NT2/D1 (cell line): ENCODE measurements at regions not wholly inside any gene's neighbourhood (a gene's known extent, or its start where the extent isn't known, plus 50 kb on each side); places are given as distances from the start of the nearest gene placed in this dataset.

Experiments
- DNase-seq: peaks from one replicate; pipeline ENCODE4 v3.0.0-alpha.2; 2011; ENCODE audit warnings: low read depth, low spot score
- H3K27me3 ChIP-seq: 2 replicates; pipeline ENCODE4 v1.6.0; 2011; ENCODE audit warnings: mild to moderate bottlenecking; ENCODE audit not compliant: insufficient read length, insufficient read depth
- H3K36me3 ChIP-seq: 2 replicates; pipeline ENCODE4 v1.6.1; 2011; ENCODE audit warnings: mild to moderate bottlenecking, low read length, mixed read lengths; ENCODE audit not compliant: insufficient read depth, insufficient read length
- H3K4me1 ChIP-seq: 2 replicates; pipeline ENCODE4 v1.5.1; 2011; ENCODE audit not compliant: insufficient read depth, insufficient read length
- H3K4me3 ChIP-seq: 2 replicates; pipeline ENCODE4 v1.5.1; 2011; ENCODE audit warnings: low read depth; ENCODE audit not compliant: insufficient read length
- H3K9ac ChIP-seq: 2 replicates; pipeline ENCODE4 v1.6.0; 2011; ENCODE audit warnings: low read depth; ENCODE audit not compliant: insufficient read length
- H3K9me3 ChIP-seq: 2 replicates; pipeline ENCODE4 v1.5.1; 2011; ENCODE audit warnings: mild to moderate bottlenecking, low read length; ENCODE audit not compliant: insufficient read depth
- SUZ12 ChIP-seq: IDR thresholded peaks from 2 replicates; pipeline ENCODE4 v1.6.1; 2011; ENCODE audit not compliant: insufficient read length, insufficient read depth; ENCODE audit errors: extremely low read depth
- YY1 ChIP-seq: IDR thresholded peaks from 2 replicates; pipeline ENCODE4 v1.6.1; 2011; ENCODE audit not compliant: insufficient read length, insufficient read depth
- ZNF274 ChIP-seq: IDR thresholded peaks from 2 replicates; pipeline ENCODE4 v1.6.1; 2011; ENCODE audit warnings: mild to moderate bottlenecking, low read depth, low read length

DNA sequence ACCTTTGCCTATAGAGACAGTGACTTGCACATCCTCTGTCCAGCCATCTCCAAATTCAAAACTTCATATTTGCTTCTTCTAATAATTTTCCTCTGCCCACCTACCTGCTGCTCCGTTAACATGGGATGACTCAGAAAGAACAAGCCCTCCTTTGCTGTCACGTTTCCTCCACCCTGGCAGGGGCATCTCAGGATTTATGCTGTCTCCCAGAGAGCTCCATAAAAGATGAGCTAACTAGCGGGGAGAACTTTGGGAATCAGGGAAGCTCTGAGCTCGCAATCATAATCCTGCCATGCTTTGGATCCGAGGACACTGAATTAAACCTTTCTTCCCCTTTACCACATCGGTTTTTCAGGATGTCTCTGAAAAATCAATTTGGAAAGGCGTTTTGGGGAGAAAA is 78.4 kb upstream of the FSTL4 start:
- no peak for TF ChIP-seq YY1
- no peak for TF ChIP-seq ZNF274
- no peak for TF ChIP-seq SUZ12
- no peak for DNase-seq
- no peaks in the 10 kb centered on the region for H3K27me3 ChIP-seq
- H3K36me3 ChIP-seq, result no peaks in the 10 kb centered on the region
- H3K9ac ChIP-seq, result no peak overlapping the region
- no peaks in the 10 kb centered on the region for H3K4me1 ChIP-seq
- no peaks in the 10 kb centered on the region for H3K9me3 ChIP-seq
- H3K4me3 ChIP-seq, result no peak overlapping the region

DNA sequence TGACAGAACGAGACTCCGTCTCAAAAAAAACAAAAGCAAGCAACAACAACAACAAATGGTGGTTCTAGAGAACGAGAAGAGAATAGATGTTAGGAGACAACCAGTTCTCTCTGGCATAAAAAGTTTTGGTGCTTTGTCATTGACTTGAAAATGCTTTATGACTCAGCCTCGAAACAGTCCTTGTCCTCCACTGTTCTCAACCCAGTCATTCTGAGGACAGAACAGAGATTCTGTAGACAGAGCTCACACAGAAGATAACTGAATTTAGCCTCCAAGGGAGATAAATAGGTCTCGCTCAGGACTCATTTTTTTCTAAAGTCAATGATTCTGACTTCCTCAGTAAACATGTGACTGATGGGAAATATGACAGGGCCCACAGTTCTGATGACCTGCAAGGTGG is 76.0 kb upstream of the FSTL4 start:
- H3K9ac ChIP-seq, result no peak overlapping the region
- no peak for DNase-seq
- no peak for TF ChIP-seq SUZ12
- H3K36me3 ChIP-seq, result no peaks in the 10 kb centered on the region
- H3K9me3 ChIP-seq, result no peaks in the 10 kb centered on the region
- no peak overlapping the region for H3K4me3 ChIP-seq
- H3K4me1 ChIP-seq, result no peaks in the 10 kb centered on the region
- no peaks in the 10 kb centered on the region for H3K27me3 ChIP-seq

DNA sequence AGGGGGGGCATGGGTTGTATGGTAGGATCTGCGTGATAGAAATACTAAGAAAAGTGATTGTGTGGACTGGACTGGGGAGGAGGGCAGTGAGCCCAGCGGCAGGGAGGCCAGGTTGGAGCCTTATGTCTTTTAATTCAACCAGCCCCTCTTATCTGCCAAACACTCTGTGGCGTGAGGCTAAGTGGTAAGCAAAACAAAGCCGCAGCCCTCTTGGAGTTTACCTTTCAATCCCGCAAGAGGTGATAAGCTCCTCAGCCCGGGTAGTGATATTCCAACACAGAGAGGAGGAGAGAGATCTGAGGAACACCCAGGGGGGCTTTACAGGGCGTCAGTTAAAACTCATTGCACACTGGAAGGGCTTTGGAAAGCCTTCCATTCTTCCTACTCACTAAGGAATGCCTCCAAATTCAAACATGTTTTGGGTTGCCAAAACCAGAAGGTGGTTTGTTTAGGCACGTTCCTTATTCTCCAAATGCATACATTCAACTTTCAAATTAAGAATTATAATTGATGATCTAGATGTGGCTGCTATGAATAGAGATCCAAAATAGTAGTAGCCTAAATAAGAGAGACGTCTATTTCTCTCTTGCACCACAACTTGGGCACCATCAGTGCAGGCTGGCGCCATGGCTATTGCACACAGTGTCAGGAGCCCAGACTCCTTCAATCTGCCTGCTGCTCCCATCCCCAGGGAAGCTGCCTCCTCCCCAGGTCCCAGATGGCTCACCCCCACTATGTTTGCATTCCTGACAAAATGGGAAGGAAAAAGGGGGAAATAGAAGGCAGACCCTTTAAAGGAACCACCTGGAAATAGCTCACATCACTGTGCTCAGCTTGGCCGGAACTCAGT is 75.1 kb upstream of the FSTL4 start:
- H3K27me3 ChIP-seq, result no peaks in the 10 kb centered on the region
- no peak overlapping the region for H3K4me3 ChIP-seq
- no peaks in the 10 kb centered on the region for H3K9me3 ChIP-seq
- no peak for TF ChIP-seq YY1
- no peak for TF ChIP-seq ZNF274
- no peak for TF ChIP-seq SUZ12
- no peak overlapping the region for H3K9ac ChIP-seq
- H3K36me3 ChIP-seq, result no peaks in the 10 kb centered on the region
- H3K4me1 ChIP-seq, result no peaks in the 10 kb centered on the region
- no peak for DNase-seq

DNA sequence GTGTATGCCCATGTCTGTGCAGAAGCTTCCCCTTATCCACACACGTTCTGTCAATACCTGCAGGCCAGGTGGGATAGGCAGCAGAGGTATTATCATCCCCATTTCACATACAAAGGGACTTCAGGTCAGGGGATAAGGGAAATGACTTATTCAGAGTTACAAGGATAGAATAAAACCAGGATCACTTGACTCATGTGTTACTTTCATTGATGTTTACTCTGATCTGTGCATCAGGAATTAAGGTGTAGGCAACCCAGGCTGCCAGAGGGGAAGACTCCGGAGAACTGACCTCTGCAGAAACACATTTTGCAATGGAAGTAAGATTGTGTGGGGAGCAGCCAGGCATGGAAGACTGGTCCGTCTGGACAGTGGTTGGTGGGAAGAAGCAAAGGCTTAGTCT is 74.2 kb upstream of the FSTL4 start:
- Histone ChIP-seq H3K27me3 (no peaks in the 10 kb centered on the region), H3K4me3 (no peak overlapping the region), H3K9ac (no peak overlapping the region), H3K36me3 (no peaks in the 10 kb centered on the region), H3K9me3 (no peaks in the 10 kb centered on the region), H3K4me1 (no peaks in the 10 kb centered on the region)
- no peak for TF ChIP-seq SUZ12
- TF ChIP-seq YY1, result no peak
- no peak for TF ChIP-seq ZNF274
- DNase-seq, result no peak

DNA sequence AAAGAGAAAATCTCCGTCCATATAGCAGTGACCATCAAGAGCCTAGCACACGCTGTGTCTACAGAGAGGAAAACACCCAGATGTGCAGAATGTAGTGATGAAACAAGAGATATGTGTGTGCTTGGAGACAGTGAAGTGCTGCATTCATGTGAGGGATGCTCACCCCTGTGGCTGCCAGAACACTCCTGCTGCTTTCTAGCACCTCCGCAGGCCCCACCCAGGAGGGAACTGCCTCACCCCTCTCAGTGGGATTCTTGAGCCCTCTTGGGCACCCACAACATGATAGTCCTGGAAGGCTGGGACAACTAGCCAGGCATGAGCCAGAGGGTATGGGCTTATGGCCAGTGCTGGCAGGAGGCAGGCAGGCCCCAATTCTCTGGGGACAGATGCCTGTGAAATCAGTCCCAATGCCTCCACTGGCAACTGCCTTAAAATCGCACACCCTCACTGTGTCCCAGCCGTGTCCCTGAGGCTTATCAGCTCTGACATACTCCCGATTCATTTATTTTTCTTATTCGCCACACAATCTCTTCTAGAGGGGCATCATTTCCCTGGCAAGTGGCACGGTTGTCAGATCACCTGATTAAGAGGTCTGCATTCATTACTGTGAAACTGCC is 73.2 kb upstream of the FSTL4 start:
- H3K4me3 ChIP-seq, result no peak overlapping the region
- H3K27me3 ChIP-seq, result no peaks in the 10 kb centered on the region
- DNase-seq, result no peak
- no peak overlapping the region for H3K9ac ChIP-seq
- peaks cover 4% of the 10 kb centered on the region for H3K4me1 ChIP-seq
- H3K9me3 ChIP-seq, result no peaks in the 10 kb centered on the region
- TF ChIP-seq SUZ12, result no peak
- no peak for TF ChIP-seq YY1
- no peak for TF ChIP-seq ZNF274
- no peaks in the 10 kb centered on the region for H3K36me3 ChIP-seq

DNA sequence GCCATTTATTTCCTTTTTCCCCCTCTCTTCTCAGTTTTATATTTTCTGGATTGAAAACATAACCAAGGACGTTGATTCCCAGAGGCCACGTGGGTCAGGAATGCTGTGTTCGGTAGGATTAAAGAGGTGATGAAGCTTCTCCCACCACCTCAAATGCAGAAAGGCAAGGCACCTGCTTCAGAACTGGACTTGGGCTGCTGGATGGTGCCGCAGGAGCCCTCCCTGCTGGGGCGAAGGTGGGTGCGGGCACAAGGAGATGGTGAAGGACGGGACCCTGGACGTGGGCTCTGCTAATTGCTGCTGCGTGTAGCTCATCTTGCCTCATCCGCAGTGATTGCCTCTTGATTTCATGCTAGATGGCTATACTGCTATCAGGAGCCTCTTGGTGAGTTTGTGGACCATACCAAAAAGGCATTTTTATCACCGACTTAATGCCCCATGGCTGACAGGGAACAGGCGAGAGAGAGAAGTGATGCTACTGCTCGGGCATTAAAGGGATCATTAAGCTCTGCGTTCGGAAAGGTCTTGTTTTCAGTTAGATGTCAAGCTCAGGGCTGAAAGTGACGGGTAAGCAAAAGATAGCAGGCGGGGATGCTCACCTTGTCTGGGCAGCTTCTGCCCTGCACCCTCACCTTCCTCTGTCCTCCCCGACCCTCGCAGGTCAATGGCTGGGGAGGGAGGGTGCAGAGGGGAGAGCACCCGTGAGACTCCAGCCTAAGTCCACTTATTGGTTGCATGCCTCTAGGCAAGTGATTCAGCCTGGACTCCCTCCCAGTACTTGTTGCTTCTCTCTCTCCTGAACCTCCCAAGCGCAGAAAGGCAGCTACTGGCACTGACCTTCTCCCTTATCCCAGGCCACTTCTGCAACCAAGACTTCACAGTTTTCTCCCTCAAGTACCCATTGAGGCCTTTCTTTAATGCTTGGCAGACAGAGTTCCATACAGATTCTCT is 71.6 kb upstream of the FSTL4 start:
- Histone ChIP-seq H3K9me3 (no peaks in the 10 kb centered on the region), H3K27me3 (no peaks in the 10 kb centered on the region), H3K4me1 (peaks cover 4% of the 10 kb centered on the region), H3K36me3 (no peaks in the 10 kb centered on the region), H3K4me3 (no peak overlapping the region), H3K9ac (no peak overlapping the region)
- TF ChIP-seq YY1 (no peak), SUZ12 (no peak), ZNF274 (no peak)
- no peak for DNase-seq

DNA sequence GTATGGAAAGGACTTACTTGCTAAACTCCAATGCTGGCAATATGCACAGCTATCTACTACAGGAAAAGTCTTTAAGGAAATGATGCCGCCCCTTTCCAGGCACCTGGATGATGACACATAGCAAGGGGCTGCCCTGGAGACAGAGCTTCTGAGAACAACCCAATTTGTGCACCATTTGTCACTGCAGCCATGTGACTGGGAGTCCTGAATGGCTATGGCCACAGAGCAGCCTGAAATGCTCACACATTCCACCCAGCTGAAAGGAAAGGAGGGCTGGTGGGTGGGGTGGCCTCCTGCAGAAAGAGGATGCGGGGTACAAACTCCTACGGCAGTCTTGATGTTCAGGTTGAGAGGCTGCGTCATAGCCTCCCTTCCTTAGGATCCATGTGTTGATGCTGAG is 70.1 kb upstream of the FSTL4 start:
- Histone ChIP-seq H3K27me3 (no peaks in the 10 kb centered on the region), H3K4me3 (no peak overlapping the region), H3K4me1 (peaks cover 4% of the 10 kb centered on the region), H3K36me3 (no peaks in the 10 kb centered on the region), H3K9me3 (no peaks in the 10 kb centered on the region), H3K9ac (no peak overlapping the region)
- no peak for DNase-seq
- TF ChIP-seq SUZ12 (no peak), ZNF274 (no peak), YY1 (no peak)
